Mesothelial cell of epicardium (in vitro differentiated cells): ENCODE measurements at regions not wholly inside any gene's neighbourhood (a gene's known extent, or its start where the extent isn't known, plus 50 kb on each side); places are given as distances from the start of the nearest gene placed in this dataset.

Experiments used
- DNase-seq, 2 experiments: peaks; one replicate each; pipeline ENCODE4 v3.0.0; 2021; ENCODE audit warnings: low spot score in 2 of 2; ENCODE audit not compliant: unreplicated experiment in 2 of 2
- H3K27ac Mint-ChIP-seq: 2 replicates; pipeline ENCODE4 v1.8.0; 2021; ENCODE audit warnings: mixed read lengths
- H3K27me3 Mint-ChIP-seq: 2 replicates; pipeline ENCODE4 v1.8.0; 2021; ENCODE audit warnings: low read depth, mixed read lengths
- H3K36me3 Mint-ChIP-seq: 2 replicates; pipeline ENCODE4 v1.8.0; 2021; ENCODE audit warnings: mixed read lengths
- H3K4me1 Mint-ChIP-seq: 2 replicates; pipeline ENCODE4 v1.8.0; 2021; ENCODE audit warnings: mixed read lengths
- H3K4me3 Mint-ChIP-seq: 2 replicates; pipeline ENCODE4 v1.8.0; 2021; ENCODE audit warnings: mild to moderate bottlenecking, moderate library complexity, mixed read lengths
- H3K9me3 Mint-ChIP-seq: 2 replicates; pipeline ENCODE4 v1.8.0; 2021; ENCODE audit warnings: mixed read lengths
- TF ChIP-seq, protein P1 (sequence below): fragments of 200-600 bp; sonication (generic); IDR thresholded peaks from one replicate; pipeline ENCODE4 v1.5.0; 2021; ENCODE audit warnings: antibody characterized with exemption; ENCODE audit not compliant: unreplicated experiment

DNA sequence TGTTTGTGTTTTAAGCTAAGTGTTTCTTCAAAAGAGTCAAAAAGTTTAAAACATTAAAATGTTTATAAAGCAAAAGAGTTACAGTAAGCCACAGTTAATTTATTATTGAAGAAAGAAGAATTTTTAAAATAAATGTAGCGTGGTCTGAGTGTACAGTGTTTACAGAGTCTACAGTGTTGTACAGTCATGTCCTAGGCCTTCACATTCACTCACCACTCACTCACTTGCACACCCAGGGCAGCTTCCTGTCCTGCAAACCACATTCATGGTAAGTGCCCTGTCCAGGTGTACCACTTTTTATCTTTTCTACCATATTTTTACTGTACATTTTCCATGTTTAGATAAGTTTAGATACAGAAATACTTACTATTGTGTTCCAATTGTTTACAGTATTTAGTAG is 239.7 kb upstream of the AGA start:
- Mint-ChIP-seq H3K36me3 (no peaks in the 10 kb centered on the region), H3K27me3 (no peaks in the 10 kb centered on the region), H3K4me1 (no peaks in the 10 kb centered on the region), H3K9me3 (no peaks in the 10 kb centered on the region), H3K4me3 (no peak overlapping the region), H3K27ac (no peak overlapping the region)
- DNase-seq: no peak
- TF ChIP-seq, protein P1, sequence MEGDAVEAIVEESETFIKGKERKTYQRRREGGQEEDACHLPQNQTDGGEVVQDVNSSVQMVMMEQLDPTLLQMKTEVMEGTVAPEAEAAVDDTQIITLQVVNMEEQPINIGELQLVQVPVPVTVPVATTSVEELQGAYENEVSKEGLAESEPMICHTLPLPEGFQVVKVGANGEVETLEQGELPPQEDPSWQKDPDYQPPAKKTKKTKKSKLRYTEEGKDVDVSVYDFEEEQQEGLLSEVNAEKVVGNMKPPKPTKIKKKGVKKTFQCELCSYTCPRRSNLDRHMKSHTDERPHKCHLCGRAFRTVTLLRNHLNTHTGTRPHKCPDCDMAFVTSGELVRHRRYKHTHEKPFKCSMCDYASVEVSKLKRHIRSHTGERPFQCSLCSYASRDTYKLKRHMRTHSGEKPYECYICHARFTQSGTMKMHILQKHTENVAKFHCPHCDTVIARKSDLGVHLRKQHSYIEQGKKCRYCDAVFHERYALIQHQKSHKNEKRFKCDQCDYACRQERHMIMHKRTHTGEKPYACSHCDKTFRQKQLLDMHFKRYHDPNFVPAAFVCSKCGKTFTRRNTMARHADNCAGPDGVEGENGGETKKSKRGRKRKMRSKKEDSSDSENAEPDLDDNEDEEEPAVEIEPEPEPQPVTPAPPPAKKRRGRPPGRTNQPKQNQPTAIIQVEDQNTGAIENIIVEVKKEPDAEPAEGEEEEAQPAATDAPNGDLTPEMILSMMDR: no peak

DNA sequence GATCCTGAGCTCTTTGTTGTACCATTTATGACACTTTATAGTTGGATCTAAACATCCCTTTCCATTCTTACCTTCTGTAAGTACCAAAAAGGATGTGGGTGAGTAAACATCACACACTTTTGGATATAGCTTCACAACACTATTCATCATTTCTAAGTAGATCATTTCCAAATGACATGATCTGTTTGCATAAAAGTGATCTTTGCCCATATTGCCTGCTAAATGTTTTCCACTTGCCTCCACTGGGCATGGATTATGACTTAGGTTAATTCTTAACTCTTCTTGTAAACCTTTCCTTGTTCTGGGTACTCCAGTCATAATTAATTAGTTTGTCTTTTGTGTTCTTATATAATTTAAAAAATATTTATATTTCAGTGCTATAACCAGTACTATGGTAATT is 244.9 kb upstream of the AGA start:
- no peaks in the 10 kb centered on the region for H3K27me3 Mint-ChIP-seq
- no peaks in the 10 kb centered on the region for H3K36me3 Mint-ChIP-seq
- H3K27ac Mint-ChIP-seq: no peak overlapping the region
- no peaks in the 10 kb centered on the region for H3K4me1 Mint-ChIP-seq
- TF ChIP-seq, protein P1: no peak
- no peaks in the 10 kb centered on the region for H3K9me3 Mint-ChIP-seq
- no peak overlapping the region for H3K4me3 Mint-ChIP-seq
- DNase-seq: no peak

DNA sequence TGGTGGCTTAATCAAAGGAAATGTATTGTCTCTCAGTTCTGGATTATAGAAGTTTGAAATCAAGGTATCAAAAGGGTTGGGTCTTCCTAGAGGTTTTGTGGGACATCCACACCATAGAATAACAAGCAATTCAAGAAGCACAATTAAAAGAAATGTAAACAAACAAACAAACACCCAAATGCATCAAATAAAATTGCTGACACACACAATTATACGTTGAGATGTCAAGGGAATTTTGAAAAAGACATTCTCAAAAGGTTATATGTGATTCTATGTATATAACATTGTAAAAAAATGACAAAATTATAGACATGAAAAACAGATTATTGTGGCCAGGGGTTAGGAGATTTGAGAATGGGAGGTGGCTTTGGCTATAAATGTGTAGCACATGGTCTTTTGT is 250.7 kb upstream of the AGA start:
- Mint-ChIP-seq H3K27me3 (no peaks in the 10 kb centered on the region), H3K4me1 (no peaks in the 10 kb centered on the region), H3K27ac (no peak overlapping the region), H3K9me3 (no peaks in the 10 kb centered on the region), H3K4me3 (no peak overlapping the region), H3K36me3 (no peaks in the 10 kb centered on the region)
- TF ChIP-seq, protein P1: no peak
- no peak for DNase-seq

DNA sequence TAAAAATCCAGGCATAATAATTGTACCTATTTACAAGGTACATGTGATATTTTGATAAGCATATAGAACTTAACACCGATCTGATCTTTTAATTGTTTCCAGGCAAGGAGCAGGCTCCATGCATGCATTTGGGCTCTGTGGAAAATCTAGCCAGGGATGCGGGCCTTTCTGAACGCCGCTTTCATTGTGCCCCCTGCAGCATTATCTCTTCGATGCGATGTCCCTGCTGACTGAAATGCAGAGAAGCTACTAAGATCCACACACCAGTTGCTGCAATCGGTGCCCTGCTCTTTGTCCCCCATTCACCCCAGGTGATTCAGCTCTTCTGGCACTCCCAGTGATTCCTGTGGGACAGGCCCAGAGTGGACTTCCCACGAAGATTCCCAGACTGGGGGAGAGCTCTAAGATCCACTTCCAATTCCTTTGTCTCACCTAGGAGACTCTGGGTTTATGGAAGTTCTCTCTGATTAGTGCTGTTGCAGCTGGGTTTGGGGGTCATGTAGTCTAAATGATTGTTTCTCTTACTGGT is 254.3 kb upstream of the AGA start:
- H3K9me3 Mint-ChIP-seq: no peaks in the 10 kb centered on the region
- TF ChIP-seq, protein P1: no peak
- H3K4me3 Mint-ChIP-seq: no peak overlapping the region
- H3K27ac Mint-ChIP-seq: no peak overlapping the region
- no peak for DNase-seq
- H3K27me3 Mint-ChIP-seq: no peaks in the 10 kb centered on the region
- H3K36me3 Mint-ChIP-seq: no peaks in the 10 kb centered on the region
- H3K4me1 Mint-ChIP-seq: no peaks in the 10 kb centered on the region

- no peaks in the 10 kb centered on the region for H3K36me3 Mint-ChIP-seq
- H3K4me3 Mint-ChIP-seq: no peak overlapping the region
- TF ChIP-seq, protein P1: no peak
- H3K9me3 Mint-ChIP-seq: peaks cover 13% of the 10 kb centered on the region
- no peak for DNase-seq
- no peaks in the 10 kb centered on the region for H3K27me3 Mint-ChIP-seq
- no peaks in the 10 kb centered on the region for H3K4me1 Mint-ChIP-seq
- H3K27ac Mint-ChIP-seq: no peak overlapping the region
Measured at GRCh38 chr4:177699365-177700213, 257.4 kb upstream of the AGA start.
